ENCODE measurements at regions not wholly inside any gene's neighbourhood (a gene's known extent, or its start where the extent isn't known, plus 50 kb on each side); places are given as distances from the start of the nearest gene placed in this dataset.
"Not testable (repeated sequence)": the region's sequence is repeated elsewhere in the genome, so short reads cannot be mapped to it uniquely, and the experiment has no call there.

DNA sequence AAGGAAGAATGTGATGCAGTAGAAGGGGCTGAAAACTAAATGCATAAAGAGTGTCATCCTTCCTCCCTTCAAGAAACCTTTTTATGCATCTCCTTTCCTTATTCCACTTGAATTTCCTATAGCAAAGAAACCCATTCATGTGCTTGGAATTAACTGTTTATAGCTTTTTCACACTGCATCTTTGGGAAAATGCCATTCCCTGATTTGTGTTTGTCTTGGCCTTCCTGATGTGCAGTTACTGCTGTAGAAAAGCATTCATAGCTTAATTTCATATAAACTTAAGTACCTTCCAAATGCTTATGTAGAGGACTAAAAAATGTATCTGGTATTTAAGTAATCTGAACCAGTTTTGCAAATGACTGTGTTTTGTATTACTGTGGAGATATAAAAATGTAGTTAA lies 61.8 kb downstream of the SDR9C7 start:
- DNase-seq, result no peak

DNA sequence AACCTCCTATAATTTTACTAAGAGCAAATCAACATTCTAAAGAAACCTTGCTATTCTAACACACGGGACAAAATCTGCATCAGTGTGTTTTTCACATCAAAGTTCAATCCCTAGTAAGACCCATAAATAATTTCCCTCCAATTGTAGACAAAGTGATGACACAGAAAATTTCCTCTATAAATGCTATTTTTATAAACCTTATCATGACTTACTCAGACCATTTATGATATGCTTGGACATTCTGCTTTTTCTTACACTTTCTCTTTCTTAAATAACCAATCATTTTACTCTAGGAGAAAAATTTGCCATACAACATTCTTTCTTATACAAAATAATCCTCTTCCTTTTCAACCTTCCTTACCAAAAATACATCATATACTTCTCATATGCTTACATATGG lies 67.0 kb downstream of the SDR9C7 start:
- DNase-seq, result no peak

DNA sequence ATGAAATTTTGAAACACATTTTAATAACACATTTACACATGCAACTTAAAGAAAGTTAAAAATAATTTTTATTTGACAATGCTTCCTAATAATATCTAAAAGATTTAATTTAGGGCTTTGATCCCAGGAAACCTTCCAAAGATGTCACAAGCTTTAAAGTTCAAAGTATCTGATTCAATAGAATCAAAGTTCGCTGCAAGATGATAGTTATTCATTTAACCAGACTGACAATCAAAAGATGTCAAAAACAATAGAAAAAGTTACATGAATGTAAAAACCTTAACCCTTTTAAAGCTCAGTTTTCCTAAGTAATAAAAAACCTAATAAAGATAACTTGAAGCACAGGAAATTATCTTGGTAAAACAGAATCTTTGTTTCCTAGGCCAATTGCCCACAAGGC lies 67.7 kb downstream of the SDR9C7 start:
- DNase-seq, result no peak

DNA sequence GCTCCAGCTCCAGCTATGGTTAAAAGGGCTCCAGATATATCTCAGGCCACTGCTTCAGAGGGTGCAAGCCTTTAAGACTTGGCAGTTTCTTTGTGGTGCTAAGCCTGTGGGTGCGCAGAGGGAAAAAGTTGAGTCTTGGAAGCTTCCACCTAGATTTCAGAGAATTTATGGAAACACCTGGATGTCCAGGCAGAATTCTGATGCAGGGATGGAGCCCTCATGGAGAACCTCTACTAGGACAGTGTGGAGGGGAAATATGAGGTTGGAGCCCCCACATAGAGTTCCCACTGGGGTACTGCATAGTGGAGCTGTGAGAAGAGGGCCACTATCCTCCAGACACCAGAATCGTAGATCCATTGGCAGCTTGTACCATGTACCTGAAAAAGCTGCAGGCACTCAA lies 69.9 kb downstream of the SDR9C7 start:
- no peak for DNase-seq

DNA sequence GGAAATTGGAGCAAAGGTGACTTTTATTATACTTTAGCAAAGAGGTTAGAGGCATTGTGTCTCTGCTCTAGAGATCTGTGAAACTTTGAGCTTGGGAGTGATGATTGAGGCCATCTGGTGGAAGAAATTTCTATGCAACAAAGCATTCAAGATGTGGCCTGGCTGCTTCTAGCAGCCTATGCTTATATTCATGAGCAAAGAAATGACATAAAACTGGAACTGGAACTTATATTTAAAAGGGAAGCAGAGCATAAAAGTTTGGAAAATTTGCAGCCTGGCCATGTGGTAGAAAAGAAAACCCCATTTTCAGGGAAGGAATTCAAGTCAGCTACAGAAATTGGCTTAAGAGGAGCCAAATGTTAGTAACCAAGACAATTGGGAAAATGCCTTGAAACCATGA lies 70.4 kb downstream of the SDR9C7 start:
- DNase-seq, result no peak

DNA sequence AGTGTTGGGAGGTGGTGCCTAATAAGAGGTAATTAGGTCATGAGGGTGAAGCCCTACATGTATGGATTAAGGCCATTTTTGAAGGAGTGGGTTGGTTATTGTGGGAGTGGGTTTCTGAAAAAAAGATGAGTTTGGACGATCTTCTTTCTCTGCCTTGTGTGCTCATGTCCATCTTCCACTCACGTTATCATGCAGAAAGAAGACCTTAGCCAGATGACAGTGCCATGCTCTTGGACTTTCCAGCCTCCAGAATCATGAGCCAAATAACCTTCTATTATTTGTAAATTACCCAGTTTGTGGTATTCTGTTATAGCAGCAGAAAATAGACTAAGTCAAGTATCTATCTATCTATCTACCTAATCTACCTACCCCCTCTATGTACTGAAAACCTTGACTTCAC lies 71.9 kb downstream of the SDR9C7 start:
- DNase-seq, result no peak

DNA sequence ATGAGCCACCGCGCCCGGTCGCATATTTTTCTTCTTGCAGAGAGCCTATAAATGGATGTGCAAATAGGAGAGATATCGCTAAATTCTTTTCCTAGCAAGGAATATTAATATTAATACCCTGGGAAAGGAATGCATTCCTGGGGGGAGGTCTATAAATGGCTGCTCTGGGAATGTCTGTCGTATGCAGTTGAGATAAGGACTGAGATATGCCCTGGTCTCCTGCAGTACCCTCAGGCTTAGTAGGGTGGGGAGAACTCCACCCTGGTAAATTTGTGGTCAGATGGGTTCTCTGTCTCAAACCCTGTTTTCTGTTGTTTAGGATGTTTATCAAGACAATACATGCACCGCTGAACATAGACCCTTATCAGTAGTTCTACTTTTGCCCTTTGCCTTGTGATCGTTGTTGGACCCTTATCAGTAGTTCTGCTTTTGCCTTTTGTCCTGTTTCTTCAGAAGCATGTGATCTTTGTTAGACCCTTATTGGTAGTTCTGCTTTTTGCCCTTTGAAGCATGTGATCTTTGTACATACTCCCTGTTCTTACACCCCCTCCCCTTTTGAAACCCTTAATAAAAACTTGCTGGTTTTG lies 80.7 kb downstream of the SDR9C7 start:
- DNase-seq, result not testable (repeated sequence)

DNA sequence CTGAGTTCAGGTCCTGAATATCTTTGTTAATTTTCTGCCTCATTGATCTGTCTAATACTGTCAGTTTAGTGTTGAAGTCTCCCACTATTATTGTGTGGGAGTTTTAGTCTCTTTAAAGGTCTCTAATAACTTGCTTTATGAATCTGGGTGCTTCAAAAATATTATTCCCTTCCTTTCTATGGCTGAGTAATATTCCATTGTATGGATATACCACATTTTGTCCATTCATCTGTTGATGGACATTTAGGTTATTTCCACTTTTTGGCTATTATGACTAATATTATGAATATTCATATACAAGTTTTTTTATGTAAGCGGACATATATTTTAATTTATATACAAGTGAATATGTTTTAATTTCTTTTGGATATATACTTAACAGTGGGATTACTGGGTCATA lies 82.7 kb downstream of the SDR9C7 start:
- DNase-seq, result no peak

DNA sequence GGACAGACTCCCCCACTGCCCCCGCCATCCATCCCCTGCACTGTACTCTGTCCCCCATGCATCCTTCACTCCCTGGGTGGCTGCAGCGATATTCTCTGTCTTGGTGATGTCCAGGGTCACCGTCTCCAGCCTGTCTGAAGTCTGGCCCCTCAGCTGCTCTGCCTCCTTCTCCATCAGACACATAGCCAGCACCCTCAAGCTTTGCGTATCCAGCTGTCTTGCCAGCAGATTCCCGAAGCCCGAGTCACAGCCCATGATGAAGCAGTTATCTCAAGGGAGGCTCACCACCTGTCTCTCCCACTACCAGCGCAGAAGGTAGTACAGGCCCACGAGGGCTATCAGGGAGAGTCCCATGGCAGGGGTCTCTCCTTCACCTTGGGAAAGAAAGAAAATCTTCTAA lies 77.8 kb downstream of the HSD17B6 start:
- DNase-seq, result no peak

DNA sequence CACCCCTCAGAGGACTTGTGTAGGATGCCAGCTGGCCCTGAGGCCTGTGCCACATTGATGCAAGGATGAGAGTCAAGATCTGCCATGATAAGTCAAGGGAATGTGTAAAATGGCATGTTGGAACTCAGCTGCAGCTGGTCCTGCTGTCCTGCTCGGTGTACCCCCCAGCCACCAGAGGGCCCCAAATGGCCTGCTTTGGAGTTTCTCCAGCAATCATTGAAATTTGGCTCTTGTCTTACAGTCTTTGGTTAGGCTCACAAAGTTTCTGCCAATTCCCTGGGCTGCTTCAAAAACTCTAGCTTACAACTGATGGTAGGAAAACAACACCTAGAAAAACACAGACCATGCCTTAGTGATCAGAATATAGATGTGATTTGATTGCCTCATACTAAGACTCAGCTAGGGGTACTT lies 76.8 kb downstream of the HSD17B6 start:
- DNase-seq, result peak in 41 of 56 donors; percentile 1 to 68 (median 26)

DNA sequence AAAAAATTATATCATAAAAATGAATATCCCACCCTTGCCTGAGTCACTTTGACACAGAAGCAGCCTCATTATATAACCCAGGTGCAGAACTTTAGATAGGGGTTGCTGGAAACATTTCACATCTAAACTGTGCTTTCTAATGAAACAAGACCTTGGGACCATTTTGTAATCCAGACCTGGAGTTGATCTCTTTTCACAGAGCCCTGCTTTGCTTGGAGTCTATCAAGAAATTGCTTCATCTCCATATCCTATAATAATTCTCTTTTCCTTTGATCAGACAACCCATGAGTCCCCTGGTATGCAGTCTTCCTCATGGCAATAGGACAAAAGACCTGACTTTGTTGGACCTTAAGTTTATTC lies 76.3 kb downstream of the HSD17B6 start:
- no peak for DNase-seq

DNA sequence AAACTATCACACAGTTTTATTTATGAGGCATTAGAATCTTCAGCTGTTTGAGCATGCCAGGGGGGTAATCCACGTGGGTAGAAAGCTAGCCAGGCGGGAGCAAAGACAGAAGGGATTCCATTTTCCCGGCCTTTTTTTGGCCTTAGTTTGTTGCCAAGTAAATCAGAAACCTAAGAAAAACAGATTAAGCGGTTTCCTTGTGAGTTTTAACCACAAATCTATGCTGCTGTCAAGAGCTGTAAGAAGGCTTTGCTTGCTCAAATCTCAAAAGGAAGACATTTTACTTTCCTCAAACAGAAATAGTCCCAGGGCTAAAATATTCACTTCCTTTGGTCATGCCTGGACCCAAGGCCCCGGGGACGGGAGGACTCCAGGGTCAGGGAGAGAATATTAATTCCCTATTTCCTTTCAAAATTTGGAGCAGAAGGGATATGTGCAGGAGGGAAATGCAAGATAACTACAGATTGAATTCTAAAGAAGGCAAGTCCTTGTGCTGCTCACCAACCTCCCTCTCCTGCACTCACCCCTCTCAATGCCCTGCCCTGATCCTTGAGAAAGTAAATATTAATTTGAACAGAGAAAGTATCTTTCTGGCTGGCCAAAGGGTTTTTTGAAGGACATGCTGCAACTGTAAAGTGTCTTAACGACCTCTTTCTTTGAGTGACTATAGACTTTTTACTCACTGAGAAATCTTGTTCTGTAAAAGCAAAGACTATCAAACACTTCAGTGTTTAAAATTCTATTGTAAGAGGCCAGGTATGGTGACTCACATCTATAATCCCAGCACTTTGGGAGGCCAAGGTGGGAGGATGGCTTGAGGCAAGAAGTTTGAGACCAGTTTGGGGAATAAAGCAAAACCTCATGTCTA lies 75.7 kb downstream of the HSD17B6 start:
- peak in 5 of 56 donors; percentile 2 to 21 (median 7) for DNase-seq

All from nucleus accumbens (tissue), 56 donors.